NCI-H2196 (cell line): ENCODE measurements at regions not wholly inside any gene's neighbourhood (a gene's known extent, or its start where the extent isn't known, plus 50 kb on each side); places are given as distances from the start of the nearest gene placed in this dataset.

ENCODE experiments used
- DNase-seq: peaks from one replicate; lab custom pipeline; 2025; ENCODE audit not compliant: unreplicated experiment; lab: John Stamatoyannopoulos, UW

GRCh38 chr6:48307573-48307972 is 196.6 kb upstream of the PTCHD4 start:
- DNase-seq = no peak

- no peak for DNase-seq
Observed at GRCh38 chr6:48290595-48290994, 179.6 kb upstream of the PTCHD4 start.

GRCh38 chr6:48289841-48290240 is 178.8 kb upstream of the PTCHD4 start:
- DNase-seq = no peak

- no peak for DNase-seq
Observed at GRCh38 chr6:48281217-48281616, 170.2 kb upstream of the PTCHD4 start.

- DNase-seq = no peak
Observed at GRCh38 chr6:48280035-48280620, 169.1 kb upstream of the PTCHD4 start.

GRCh38 chr6:48278261-48278660 is 167.3 kb upstream of the PTCHD4 start:
- no peak for DNase-seq

- DNase-seq = no peak
Observed at GRCh38 chr6:48272518-48272917, 161.5 kb upstream of the PTCHD4 start.

GRCh38 chr6:48255094-48255493 is 144.1 kb upstream of the PTCHD4 start:
- no peak for DNase-seq

GRCh38 chr6:48249071-48249470 is 138.1 kb upstream of the PTCHD4 start:
- DNase-seq = no peak

GRCh38 chr6:48243071-48243470 is 132.1 kb upstream of the PTCHD4 start:
- DNase-seq = no peak

GRCh38 chr6:48240287-48240686 is 129.3 kb upstream of the PTCHD4 start:
- DNase-seq = no peak

GRCh38 chr6:48236375-48236774 is 125.4 kb upstream of the PTCHD4 start:
- no peak for DNase-seq

GRCh38 chr6:48233063-48233462 is 122.1 kb upstream of the PTCHD4 start:
- no peak for DNase-seq

- no peak for DNase-seq
Observed at GRCh38 chr6:48229841-48230240, 118.8 kb upstream of the PTCHD4 start.

GRCh38 chr6:48222241-48222640 is 111.2 kb upstream of the PTCHD4 start:
- no peak for DNase-seq

- no peak for DNase-seq
Observed at GRCh38 chr6:48213076-48213788, 102.2 kb upstream of the PTCHD4 start.

- no peak for DNase-seq
Observed at GRCh38 chr6:48212501-48212900, 101.5 kb upstream of the PTCHD4 start.

GRCh38 chr6:48206091-48206490 is 95.1 kb upstream of the PTCHD4 start:
- DNase-seq = no peak

- DNase-seq = no peak
Observed at GRCh38 chr6:48200869-48201390, 89.9 kb upstream of the PTCHD4 start.

- no peak for DNase-seq
Observed at GRCh38 chr6:48199499-48199898, 88.5 kb upstream of the PTCHD4 start.

- DNase-seq = no peak
Observed at GRCh38 chr6:48197941-48198340, 86.9 kb upstream of the PTCHD4 start.

GRCh38 chr6:48194596-48195295 is 83.7 kb upstream of the PTCHD4 start:
- DNase-seq = no peak
